Occipital lobe (tissue), 1 donor: ENCODE measurements at regions not wholly inside any gene's neighbourhood (a gene's known extent, or its start where the extent isn't known, plus 50 kb on each side); places are given as distances from the start of the nearest gene placed in this dataset.
"Not testable (repeated sequence)": the region's sequence is repeated elsewhere in the genome, so short reads cannot be mapped to it uniquely, and the experiment has no call there.

Experiments used
- DNase-seq: peaks from one replicate; lab custom pipeline; 2025; lab: John Stamatoyannopoulos, UW

GRCh38 chr14:85934123-85934885 lies 404.4 kb downstream of the FLRT2 start:
- DNase-seq: no peak

- no peak for DNase-seq
Observed at GRCh38 chr14:85921241-85921640, 391.3 kb downstream of the FLRT2 start.

- DNase-seq: no peak
Observed at GRCh38 chr14:85917716-85918115, 387.8 kb downstream of the FLRT2 start.

GRCh38 chr14:85915711-85916110 lies 385.8 kb downstream of the FLRT2 start:
- DNase-seq: no peak

GRCh38 chr14:85912141-85912540 lies 382.2 kb downstream of the FLRT2 start:
- DNase-seq: no peak

GRCh38 chr14:85911044-85911443 lies 381.1 kb downstream of the FLRT2 start:
- no peak for DNase-seq

- no peak for DNase-seq
Observed at GRCh38 chr14:85909581-85909980, 379.6 kb downstream of the FLRT2 start.

GRCh38 chr14:85907536-85907935 lies 377.6 kb downstream of the FLRT2 start:
- no peak for DNase-seq

- DNase-seq: no peak
Observed at GRCh38 chr14:85897808-85898207, 367.9 kb downstream of the FLRT2 start.

- no peak for DNase-seq
Observed at GRCh38 chr14:85895603-85896002, 365.7 kb downstream of the FLRT2 start.

GRCh38 chr14:85892251-85892650 lies 362.3 kb downstream of the FLRT2 start:
- no peak for DNase-seq

GRCh38 chr14:85883966-85884365 lies 354.0 kb downstream of the FLRT2 start:
- no peak for DNase-seq

- DNase-seq: no peak
Observed at GRCh38 chr14:85883101-85883500, 353.2 kb downstream of the FLRT2 start.

- no peak for DNase-seq
Observed at GRCh38 chr14:85881935-85882334, 352.0 kb downstream of the FLRT2 start.

GRCh38 chr14:85878874-85879273 lies 348.9 kb downstream of the FLRT2 start:
- DNase-seq: no peak

- DNase-seq: no peak
Observed at GRCh38 chr14:85873006-85873405, 343.1 kb downstream of the FLRT2 start.

GRCh38 chr14:85867450-85867849 lies 337.5 kb downstream of the FLRT2 start:
- DNase-seq: no peak

GRCh38 chr14:85865701-85866100 lies 335.8 kb downstream of the FLRT2 start:
- DNase-seq: no peak

- DNase-seq: no peak
Observed at GRCh38 chr14:85858634-85859033, 328.7 kb downstream of the FLRT2 start.

- no peak for DNase-seq
Observed at GRCh38 chr14:85856430-85856829, 326.5 kb downstream of the FLRT2 start.

- DNase-seq: no peak
Observed at GRCh38 chr14:85853996-85854526, 324.1 kb downstream of the FLRT2 start.

- DNase-seq: no peak
Observed at GRCh38 chr14:85852906-85853305, 323.0 kb downstream of the FLRT2 start.

- not testable (repeated sequence) for DNase-seq
Observed at GRCh38 chr14:85852123-85852522, 322.2 kb downstream of the FLRT2 start.
